Hepatocyte (in vitro differentiated cells): ENCODE measurements at regions not wholly inside any gene's neighbourhood (a gene's known extent, or its start where the extent isn't known, plus 50 kb on each side); places are given as distances from the start of the nearest gene placed in this dataset.

Source experiments
- EZH2 ChIP-seq: fragments of 200-600 bp; sonication (generic); IDR thresholded peaks from 2 replicates; pipeline ENCODE4 v1.6.1; 2016; ENCODE audit warnings: antibody characterized with exemption, mild to moderate bottlenecking, borderline replicate concordance
- TF ChIP-seq, protein P1 (sequence below): fragments of 200-600 bp; sonication (generic); IDR thresholded peaks from 2 replicates; pipeline ENCODE4 v1.5.1; 2016; ENCODE audit warnings: antibody characterized with exemption, mild to moderate bottlenecking; ENCODE audit not compliant: poor library complexity

DNA sequence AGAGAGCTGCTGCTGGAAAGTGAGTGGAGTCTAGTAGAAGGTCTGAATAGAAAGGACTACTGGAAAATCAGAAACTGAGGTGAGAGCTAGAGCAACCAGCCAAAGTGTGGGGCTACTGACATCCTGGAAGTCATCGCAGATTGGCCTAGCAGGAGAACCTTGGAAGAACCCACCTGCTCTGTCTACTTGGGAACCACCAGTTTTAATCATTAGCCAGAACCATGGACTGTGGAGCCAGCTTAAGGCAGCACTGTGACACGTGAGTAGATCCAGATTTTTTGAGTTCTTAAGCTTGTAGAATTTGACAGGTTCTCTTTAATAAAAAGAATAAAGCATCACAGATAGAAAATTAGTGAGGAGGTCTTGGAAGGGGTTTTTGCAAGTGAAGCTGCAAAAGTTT lies 179.1 kb upstream of the PEX5L start:
- TF ChIP-seq, protein P1, sequence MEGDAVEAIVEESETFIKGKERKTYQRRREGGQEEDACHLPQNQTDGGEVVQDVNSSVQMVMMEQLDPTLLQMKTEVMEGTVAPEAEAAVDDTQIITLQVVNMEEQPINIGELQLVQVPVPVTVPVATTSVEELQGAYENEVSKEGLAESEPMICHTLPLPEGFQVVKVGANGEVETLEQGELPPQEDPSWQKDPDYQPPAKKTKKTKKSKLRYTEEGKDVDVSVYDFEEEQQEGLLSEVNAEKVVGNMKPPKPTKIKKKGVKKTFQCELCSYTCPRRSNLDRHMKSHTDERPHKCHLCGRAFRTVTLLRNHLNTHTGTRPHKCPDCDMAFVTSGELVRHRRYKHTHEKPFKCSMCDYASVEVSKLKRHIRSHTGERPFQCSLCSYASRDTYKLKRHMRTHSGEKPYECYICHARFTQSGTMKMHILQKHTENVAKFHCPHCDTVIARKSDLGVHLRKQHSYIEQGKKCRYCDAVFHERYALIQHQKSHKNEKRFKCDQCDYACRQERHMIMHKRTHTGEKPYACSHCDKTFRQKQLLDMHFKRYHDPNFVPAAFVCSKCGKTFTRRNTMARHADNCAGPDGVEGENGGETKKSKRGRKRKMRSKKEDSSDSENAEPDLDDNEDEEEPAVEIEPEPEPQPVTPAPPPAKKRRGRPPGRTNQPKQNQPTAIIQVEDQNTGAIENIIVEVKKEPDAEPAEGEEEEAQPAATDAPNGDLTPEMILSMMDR, result no peak
- no peak for TF ChIP-seq EZH2
